ENCODE measurements at regions not wholly inside any gene's neighbourhood (a gene's known extent, or its start where the extent isn't known, plus 50 kb on each side); places are given as distances from the start of the nearest gene placed in this dataset.

DNA sequence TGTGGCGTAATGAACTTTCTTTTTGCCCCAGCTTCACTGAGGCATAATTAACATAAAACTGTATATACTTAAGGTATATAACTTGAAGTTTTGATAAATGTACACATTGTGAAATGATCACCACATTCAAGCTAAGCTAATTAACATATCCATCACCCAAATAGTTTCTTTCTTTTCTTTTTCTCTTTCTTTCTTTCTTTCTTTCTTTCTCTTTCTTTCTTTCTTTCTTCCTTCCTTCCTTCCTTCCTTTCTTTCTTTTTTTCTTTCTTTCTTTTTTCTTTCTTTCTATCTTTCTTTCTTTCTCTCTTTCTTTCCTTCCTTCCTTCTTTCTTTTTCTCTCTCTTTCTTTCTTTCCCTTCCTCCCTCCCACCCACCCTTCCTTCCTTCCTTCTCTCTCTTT lies 62.5 kb downstream of the XCL1 start:
- peaks cover 14% of the 10 kb centered on the region for H3K4me1 ChIP-seq (ENCODE audit: low read depth)
- no peak overlapping the region for H3K4me3 ChIP-seq
- DNase-seq (ENCODE audit: low read depth in 1 of 2, low spot score in 1 of 2): no peak
- no peaks in the 10 kb centered on the region for H3K9me3 ChIP-seq (ENCODE audit: low read depth)
- H3K36me3 ChIP-seq: no peaks in the 10 kb centered on the region
- TF ChIP-seq, protein P1, sequence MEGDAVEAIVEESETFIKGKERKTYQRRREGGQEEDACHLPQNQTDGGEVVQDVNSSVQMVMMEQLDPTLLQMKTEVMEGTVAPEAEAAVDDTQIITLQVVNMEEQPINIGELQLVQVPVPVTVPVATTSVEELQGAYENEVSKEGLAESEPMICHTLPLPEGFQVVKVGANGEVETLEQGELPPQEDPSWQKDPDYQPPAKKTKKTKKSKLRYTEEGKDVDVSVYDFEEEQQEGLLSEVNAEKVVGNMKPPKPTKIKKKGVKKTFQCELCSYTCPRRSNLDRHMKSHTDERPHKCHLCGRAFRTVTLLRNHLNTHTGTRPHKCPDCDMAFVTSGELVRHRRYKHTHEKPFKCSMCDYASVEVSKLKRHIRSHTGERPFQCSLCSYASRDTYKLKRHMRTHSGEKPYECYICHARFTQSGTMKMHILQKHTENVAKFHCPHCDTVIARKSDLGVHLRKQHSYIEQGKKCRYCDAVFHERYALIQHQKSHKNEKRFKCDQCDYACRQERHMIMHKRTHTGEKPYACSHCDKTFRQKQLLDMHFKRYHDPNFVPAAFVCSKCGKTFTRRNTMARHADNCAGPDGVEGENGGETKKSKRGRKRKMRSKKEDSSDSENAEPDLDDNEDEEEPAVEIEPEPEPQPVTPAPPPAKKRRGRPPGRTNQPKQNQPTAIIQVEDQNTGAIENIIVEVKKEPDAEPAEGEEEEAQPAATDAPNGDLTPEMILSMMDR (IDR thresholded peaks at IDR 0.05; ENCODE audit: low read depth, low read length): no peak
- no peaks in the 10 kb centered on the region for H3K27me3 ChIP-seq
- H3K27ac ChIP-seq: no peak overlapping the region

DNA sequence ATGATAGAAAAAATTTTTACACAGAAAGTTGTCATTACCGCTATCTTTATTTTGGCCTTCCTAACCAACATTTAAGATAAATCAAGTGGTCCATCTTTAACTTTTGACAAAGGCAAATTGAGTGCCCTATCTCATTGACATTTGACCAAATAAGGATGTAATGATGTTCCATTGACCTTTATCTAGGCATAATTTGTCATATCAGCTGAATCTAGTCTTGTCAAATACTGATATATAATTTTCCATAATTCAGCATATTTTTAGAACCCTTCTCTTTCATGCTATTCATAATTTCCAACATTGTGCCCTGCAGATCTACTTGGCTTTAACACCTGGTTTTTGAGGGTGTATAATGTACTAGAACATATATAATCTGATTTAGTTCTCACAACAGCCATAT lies 63.8 kb downstream of the XCL1 start:
- Histone ChIP-seq H3K4me3 (no peak overlapping the region), H3K27me3 (no peaks in the 10 kb centered on the region), H3K36me3 (no peaks in the 10 kb centered on the region), H3K9me3 (ENCODE audit: low read depth) (no peaks in the 10 kb centered on the region), H3K4me1 (ENCODE audit: low read depth) (peaks cover 14% of the 10 kb centered on the region), H3K27ac (no peak overlapping the region)
- TF ChIP-seq, protein P1 (IDR thresholded peaks at IDR 0.05; ENCODE audit: low read depth, low read length): no peak
- no peak for DNase-seq (ENCODE audit: low read depth in 1 of 2, low spot score in 1 of 2)

DNA sequence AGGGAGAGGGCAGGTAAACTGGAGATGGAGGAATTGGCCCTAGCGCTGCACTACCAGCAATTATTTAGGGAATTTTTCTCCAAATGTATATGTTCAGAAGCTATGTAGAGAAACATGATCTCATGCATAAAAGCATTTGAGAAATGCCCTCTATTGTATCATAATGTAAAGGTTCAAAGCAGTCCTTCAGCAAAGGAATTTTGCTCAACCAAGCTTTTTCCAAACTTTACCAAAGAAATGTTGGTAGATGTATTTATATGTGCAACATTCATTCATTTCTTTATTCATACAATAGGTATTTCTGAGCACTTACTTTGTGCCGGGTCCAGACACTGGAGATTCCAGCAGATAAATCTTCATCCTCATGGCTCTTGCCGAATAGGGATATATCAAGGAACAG lies 64.4 kb downstream of the XCL1 start:
- TF ChIP-seq, protein P1 (IDR thresholded peaks at IDR 0.05; ENCODE audit: low read depth, low read length): no peak
- no peak for DNase-seq (ENCODE audit: low read depth in 1 of 2, low spot score in 1 of 2)
- Histone ChIP-seq H3K36me3 (no peaks in the 10 kb centered on the region), H3K4me1 (ENCODE audit: low read depth) (peaks cover 14% of the 10 kb centered on the region), H3K27ac (no peak overlapping the region), H3K27me3 (no peaks in the 10 kb centered on the region), H3K4me3 (no peak overlapping the region), H3K9me3 (ENCODE audit: low read depth) (no peaks in the 10 kb centered on the region)

DNA sequence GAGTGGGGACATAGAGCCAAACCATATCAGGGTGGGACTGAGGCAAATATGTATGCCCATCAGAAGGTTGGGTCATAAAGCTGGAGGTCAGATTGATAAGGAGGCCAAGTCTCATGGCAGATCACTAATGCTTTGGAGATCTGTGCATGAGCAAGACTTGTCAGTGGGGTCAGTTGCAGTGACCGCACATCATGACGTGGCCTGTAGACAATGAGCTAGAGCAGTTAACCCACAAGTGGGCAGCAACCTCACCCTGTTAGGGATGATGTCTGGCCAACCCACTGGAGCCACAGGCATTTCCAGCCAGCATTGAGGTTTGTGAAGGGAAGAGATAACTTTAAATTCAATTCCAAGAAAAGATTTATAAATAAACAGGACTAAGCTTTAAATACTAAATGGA lies 66.7 kb downstream of the XCL1 start:
- H3K27ac ChIP-seq: no peak overlapping the region
- H3K36me3 ChIP-seq: no peaks in the 10 kb centered on the region
- H3K9me3 ChIP-seq (ENCODE audit: low read depth): no peaks in the 10 kb centered on the region
- DNase-seq (ENCODE audit: low read depth in 1 of 2, low spot score in 1 of 2): peak in 1 of 2 donors; percentile 80
- no peaks in the 10 kb centered on the region for H3K4me1 ChIP-seq (ENCODE audit: low read depth)
- H3K4me3 ChIP-seq: no peak overlapping the region
- TF ChIP-seq, protein P1 (IDR thresholded peaks at IDR 0.05; ENCODE audit: low read depth, low read length): no peak
- H3K27me3 ChIP-seq: no peaks in the 10 kb centered on the region

All from cardiac muscle cell (in vitro differentiated cells and primary cell).